AG09319 (cell line): ENCODE measurements at regions not wholly inside any gene's neighbourhood (a gene's known extent, or its start where the extent isn't known, plus 50 kb on each side); places are given as distances from the start of the nearest gene placed in this dataset.

Source experiments
- DNase-seq: peaks from one replicate; pipeline ENCODE4 v3.0.0-alpha.2; 2010; ENCODE audit warnings: low read depth; ENCODE audit errors: extremely low read depth
- TF ChIP-seq, protein P1 (sequence below): IDR thresholded peaks from 2 replicates; pipeline ENCODE4 v1.5.1; 2011; ENCODE audit warnings: low read depth, mild to moderate bottlenecking, inconsistent platforms, low read length, moderate library complexity

DNA sequence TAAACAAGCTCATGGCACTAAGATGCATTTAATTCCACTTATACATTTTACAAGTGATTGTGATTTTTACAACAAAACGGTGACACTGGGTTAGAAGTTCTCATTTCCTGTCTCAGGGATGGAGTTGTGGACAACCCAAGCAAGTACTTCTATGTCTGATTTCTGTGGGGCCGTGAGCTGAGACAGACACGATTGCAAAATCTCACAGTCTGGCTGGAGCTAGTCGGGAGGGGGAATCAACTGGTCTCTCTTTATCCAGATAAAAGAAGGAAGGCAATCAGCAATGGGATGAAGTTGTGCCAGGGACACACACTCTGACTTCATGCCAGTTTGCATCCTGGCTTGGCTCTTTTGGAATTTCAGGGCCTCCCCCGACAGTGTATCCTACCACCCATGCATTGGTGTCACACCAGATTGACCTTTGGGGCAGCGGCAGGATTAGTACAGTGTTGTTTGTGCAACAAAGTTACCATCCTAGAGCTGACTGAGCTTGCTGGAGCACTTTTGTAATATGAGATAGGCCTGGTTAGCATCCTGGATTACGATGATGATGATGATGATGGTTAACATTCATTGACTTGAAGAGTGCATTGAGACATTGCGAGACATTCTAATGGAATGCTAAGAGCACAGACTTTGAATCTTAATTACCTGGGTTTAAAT lies 98.8 kb downstream of the CTAGE1 start:
- TF ChIP-seq, protein P1, sequence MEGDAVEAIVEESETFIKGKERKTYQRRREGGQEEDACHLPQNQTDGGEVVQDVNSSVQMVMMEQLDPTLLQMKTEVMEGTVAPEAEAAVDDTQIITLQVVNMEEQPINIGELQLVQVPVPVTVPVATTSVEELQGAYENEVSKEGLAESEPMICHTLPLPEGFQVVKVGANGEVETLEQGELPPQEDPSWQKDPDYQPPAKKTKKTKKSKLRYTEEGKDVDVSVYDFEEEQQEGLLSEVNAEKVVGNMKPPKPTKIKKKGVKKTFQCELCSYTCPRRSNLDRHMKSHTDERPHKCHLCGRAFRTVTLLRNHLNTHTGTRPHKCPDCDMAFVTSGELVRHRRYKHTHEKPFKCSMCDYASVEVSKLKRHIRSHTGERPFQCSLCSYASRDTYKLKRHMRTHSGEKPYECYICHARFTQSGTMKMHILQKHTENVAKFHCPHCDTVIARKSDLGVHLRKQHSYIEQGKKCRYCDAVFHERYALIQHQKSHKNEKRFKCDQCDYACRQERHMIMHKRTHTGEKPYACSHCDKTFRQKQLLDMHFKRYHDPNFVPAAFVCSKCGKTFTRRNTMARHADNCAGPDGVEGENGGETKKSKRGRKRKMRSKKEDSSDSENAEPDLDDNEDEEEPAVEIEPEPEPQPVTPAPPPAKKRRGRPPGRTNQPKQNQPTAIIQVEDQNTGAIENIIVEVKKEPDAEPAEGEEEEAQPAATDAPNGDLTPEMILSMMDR: no peak
- no peak for DNase-seq

DNA sequence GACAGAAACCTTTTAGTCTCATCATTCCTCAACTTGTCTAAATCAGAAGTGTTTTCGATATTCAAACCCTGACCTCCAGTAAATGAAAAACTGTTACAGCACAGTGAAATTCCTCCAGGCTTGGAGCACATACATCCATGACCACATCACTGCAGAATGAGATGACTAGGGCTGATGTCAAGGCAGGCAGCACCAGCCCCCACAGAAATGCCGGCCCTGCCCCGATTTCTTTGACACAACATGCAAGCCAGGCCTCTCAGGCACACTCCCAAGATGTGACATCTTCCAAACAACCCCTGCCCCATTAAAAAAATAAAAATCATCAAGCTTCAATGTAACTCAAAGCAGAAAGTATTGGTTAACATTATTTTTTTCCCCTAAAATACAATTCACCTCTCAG lies 103.3 kb downstream of the CTAGE1 start:
- TF ChIP-seq, protein P1: no peak
- peak; percentile 49 for DNase-seq

DNA sequence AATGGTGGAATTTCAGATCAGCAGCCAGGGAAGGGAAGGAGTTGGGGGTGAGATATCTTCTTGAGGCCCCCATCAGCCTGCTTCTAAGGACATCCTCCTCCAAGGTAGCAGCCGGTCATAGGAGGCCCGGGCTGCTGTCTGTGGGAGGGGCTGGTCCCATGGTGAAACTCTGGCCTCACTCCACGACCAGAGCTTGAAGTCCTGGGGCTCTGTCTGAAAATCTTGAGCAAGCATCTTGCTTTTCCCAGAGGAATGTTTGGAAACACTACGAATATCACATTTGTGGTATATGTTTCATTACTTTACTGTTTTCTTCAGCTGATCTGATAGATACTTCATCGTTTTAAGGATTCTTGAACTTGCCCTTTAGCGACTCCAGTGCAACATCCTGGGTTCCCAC lies 103.7 kb downstream of the CTAGE1 start:
- TF ChIP-seq, protein P1: no peak
- no peak for DNase-seq

DNA sequence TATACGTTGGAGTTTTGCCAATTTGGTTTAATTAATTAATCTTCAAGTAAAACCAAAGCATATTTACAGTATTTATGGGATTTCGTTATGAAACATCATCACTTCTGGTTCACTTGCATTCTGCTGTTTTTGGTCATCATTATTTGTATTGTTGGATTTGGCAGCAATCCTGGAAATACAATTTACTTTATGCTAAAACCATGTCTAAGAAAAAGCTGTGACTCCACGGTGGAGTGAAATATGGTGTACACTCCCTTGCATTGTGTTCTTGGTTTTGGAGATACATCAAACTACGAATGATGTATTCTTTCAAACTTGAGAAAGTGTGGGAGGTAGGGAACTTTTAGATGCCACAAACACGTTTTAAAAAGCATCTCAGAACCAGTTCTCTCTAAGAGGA lies 106.4 kb downstream of the CTAGE1 start:
- DNase-seq: no peak
- TF ChIP-seq, protein P1: no peak

DNA sequence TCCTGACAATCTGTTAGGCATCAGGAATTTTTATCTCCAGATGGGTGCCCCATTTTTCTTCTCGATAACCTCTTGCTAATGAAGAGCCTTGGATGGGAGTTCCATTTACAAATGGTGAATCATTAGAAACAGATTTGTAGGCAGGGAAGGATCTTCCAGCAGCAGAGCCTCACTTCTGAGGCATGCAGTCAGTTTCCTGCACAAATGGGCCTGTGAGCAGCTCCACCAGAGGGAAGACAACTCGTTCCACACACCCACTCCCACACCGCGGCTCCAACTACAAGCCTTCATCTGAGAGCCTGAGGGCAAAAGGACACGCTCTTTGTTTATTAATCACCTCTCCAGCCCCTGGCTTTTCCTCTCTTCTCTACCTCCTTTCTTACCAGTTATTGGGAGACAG lies 108.5 kb downstream of the CTAGE1 start:
- no peak for DNase-seq
- TF ChIP-seq, protein P1: no peak

DNA sequence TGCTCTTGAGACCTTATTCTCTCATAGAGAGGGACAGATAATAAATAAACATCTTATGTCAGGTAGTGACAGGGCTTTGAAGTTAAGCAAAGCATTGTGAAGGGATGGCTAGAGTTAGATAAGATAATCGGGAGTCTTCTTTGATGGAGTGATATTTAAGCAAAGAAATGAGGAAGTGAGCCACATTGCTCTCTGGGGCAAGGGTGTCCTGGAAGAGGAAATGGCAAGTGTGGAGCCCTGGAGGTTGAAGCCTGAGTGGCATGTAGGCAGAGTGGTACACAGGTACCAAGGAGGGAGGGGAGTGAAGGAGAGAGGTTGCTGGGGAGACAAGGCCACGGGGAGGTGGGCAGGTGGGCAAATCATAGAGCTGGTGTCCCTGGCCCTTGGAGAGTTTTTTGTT lies 110.2 kb downstream of the CTAGE1 start:
- DNase-seq: no peak
- TF ChIP-seq, protein P1: no peak

DNA sequence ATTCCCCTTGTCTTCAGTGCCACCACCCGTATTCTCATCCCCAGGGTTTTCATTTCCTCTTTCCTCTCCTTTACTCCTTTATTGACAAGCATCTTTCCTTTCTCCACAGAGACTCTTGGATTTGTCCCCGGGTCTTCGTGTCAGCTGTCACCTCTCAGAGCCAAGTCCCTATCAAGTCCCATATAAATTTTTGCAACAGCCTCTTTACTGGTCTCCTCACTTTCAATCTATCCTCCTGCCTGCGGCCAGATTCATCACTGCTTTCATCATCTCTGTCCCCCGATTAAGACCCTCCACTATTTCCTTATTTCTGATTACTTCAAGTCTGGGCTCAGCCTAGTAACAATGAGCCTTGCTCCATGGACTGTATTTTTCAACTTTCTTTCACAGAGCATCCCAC lies 113.8 kb downstream of the CTAGE1 start:
- DNase-seq: no peak
- TF ChIP-seq, protein P1: no peak
